WTC11 (cell line): ENCODE measurements at regions not wholly inside any gene's neighbourhood (a gene's known extent, or its start where the extent isn't known, plus 50 kb on each side); places are given as distances from the start of the nearest gene placed in this dataset.

Experiments used
- ATF3 ChIP-seq: sonication (generic); formaldehyde crosslinking; conservative IDR thresholded peaks from 2 replicates; pipeline ENCODE4 v1.8.1; 2022; ENCODE audit warnings: mild to moderate bottlenecking, missing genetic modification reagents
- CTCF ChIP-seq: fragments of 200-600 bp; IDR thresholded peaks from 2 replicates; pipeline ENCODE4 v1.8.0; 2022; ENCODE audit warnings: antibody characterized with exemption
- USF2 ChIP-seq: sonication (generic); formaldehyde crosslinking; IDR thresholded peaks from 2 replicates; pipeline ENCODE4 v1.8.1; 2023; ENCODE audit warnings: mild to moderate bottlenecking, missing genetic modification reagents, moderate library complexity
- TF ChIP-seq, protein P1 (sequence below): sonication (generic); formaldehyde crosslinking; IDR thresholded peaks from 2 replicates; pipeline ENCODE4 v1.8.0; 2022; ENCODE audit warnings: mild to moderate bottlenecking, missing genetic modification reagents
- TF ChIP-seq, protein P2 (sequence below): sonication (generic); formaldehyde crosslinking; IDR thresholded peaks from 2 replicates; pipeline ENCODE4 v1.8.1; 2023; ENCODE audit warnings: mild to moderate bottlenecking, missing genetic modification reagents

- TF ChIP-seq CTCF (no peak), ATF3 (CRISPR knock-in tag) (no peak), USF2 (CRISPR knock-in tag) (no peak)
- TF ChIP-seq, protein P1, sequence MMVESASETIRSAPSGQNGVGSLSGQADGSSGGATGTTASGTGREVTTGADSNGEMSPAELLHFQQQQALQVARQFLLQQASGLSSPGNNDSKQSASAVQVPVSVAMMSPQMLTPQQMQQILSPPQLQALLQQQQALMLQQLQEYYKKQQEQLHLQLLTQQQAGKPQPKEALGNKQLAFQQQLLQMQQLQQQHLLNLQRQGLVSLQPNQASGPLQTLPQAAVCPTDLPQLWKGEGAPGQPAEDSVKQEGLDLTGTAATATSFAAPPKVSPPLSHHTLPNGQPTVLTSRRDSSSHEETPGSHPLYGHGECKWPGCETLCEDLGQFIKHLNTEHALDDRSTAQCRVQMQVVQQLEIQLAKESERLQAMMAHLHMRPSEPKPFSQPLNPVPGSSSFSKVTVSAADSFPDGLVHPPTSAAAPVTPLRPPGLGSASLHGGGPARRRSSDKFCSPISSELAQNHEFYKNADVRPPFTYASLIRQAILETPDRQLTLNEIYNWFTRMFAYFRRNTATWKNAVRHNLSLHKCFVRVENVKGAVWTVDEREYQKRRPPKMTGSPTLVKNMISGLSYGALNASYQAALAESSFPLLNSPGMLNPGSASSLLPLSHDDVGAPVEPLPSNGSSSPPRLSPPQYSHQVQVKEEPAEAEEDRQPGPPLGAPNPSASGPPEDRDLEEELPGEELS (CRISPR knock-in tag) = no peak
- TF ChIP-seq, protein P2, sequence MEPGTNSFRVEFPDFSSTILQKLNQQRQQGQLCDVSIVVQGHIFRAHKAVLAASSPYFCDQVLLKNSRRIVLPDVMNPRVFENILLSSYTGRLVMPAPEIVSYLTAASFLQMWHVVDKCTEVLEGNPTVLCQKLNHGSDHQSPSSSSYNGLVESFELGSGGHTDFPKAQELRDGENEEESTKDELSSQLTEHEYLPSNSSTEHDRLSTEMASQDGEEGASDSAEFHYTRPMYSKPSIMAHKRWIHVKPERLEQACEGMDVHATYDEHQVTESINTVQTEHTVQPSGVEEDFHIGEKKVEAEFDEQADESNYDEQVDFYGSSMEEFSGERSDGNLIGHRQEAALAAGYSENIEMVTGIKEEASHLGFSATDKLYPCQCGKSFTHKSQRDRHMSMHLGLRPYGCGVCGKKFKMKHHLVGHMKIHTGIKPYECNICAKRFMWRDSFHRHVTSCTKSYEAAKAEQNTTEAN (CRISPR knock-in tag) = no peak
Measured at GRCh38 chr5:68375540-68375939, 160.0 kb downstream of the PIK3R1 start.
